ENCODE measurements at regions not wholly inside any gene's neighbourhood (a gene's known extent, or its start where the extent isn't known, plus 50 kb on each side); places are given as distances from the start of the nearest gene placed in this dataset.

DNA sequence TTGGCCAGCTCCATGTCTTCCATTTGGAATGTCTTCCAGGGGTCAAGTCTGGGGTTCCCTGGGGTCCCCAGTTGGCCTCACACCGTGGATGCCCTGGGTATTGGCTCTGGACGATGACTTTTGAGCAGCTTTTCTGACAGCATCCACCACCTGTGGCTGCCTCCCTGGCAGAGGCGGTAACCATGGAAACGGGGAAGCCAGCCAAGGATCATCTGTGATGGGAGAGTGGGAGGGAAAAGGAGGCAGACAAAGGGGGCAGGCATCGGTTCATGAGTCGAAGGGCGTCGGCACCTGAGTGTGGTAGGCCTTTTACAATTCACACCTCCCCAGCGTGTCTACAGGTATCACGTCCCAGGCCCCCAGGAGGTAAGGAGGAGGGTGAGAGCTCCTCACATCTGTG lies 152.2 kb downstream of the ASMT start:
- Histone ChIP-seq H3K36me3 (ENCODE audit: insufficient read depth, low read length) (no peaks in the 10 kb centered on the region), H3K27me3 (ENCODE audit: insufficient read depth, low read length) (no peaks in the 10 kb centered on the region), H3K79me2 (ENCODE audit: insufficient read depth, low read length) (no peaks in the 10 kb centered on the region), H3K27ac (ENCODE audit: low read depth, low read length) (no peak overlapping the region), H3K4me3 (ENCODE audit: insufficient read depth, low read length) (no peak overlapping the region), H2AFZ (ENCODE audit: low read length) (no peak overlapping the region), H4K20me1 (ENCODE audit: insufficient read depth, low read length) (no peaks in the 10 kb centered on the region), H3K9me3 (ENCODE audit: low read depth, low read length) (peaks cover 5% of the 10 kb centered on the region), H3K4me2 (ENCODE audit: insufficient read depth, low read length) (no peak overlapping the region), H3K4me1 (ENCODE audit: insufficient read depth, low read length) (no peaks in the 10 kb centered on the region)
- DNase-seq (ENCODE audit: insufficient read length, low spot score, missing footprints) = no peak
- TF ChIP-seq, protein P1, sequence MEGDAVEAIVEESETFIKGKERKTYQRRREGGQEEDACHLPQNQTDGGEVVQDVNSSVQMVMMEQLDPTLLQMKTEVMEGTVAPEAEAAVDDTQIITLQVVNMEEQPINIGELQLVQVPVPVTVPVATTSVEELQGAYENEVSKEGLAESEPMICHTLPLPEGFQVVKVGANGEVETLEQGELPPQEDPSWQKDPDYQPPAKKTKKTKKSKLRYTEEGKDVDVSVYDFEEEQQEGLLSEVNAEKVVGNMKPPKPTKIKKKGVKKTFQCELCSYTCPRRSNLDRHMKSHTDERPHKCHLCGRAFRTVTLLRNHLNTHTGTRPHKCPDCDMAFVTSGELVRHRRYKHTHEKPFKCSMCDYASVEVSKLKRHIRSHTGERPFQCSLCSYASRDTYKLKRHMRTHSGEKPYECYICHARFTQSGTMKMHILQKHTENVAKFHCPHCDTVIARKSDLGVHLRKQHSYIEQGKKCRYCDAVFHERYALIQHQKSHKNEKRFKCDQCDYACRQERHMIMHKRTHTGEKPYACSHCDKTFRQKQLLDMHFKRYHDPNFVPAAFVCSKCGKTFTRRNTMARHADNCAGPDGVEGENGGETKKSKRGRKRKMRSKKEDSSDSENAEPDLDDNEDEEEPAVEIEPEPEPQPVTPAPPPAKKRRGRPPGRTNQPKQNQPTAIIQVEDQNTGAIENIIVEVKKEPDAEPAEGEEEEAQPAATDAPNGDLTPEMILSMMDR (IDR thresholded peaks at IDR 0.05; ENCODE audit: extremely low read depth, low read depth, low read length) = no peak

DNA sequence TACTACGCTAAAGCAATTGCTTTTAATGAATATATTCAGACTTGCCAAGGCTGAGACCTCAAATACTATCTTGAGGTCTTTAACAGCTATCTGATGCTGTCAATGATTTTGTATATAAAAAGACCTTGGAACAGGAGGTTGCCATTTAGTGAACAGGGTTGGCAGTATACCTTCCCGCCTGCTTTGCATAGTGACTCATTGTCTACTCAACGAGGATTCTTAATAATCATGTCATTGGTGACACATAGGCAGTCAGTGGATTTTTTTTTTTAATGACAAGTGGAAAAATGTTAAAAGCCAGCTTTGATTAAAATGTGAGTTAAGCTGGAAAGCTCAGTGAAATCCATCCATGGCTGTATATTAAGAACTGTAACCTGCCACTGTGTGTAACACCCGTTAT lies 164.0 kb downstream of the ASMT start:
- no peak overlapping the region for H3K4me2 ChIP-seq (ENCODE audit: insufficient read depth, low read length)
- H3K79me2 ChIP-seq (ENCODE audit: insufficient read depth, low read length) = no peaks in the 10 kb centered on the region
- no peaks in the 10 kb centered on the region for H4K20me1 ChIP-seq (ENCODE audit: insufficient read depth, low read length)
- TF ChIP-seq, protein P1 (IDR thresholded peaks at IDR 0.05; ENCODE audit: extremely low read depth, low read depth, low read length) = no peak
- no peaks in the 10 kb centered on the region for H3K36me3 ChIP-seq (ENCODE audit: insufficient read depth, low read length)
- DNase-seq (ENCODE audit: insufficient read length, low spot score, missing footprints) = peak; percentile 58
- H3K27ac ChIP-seq (ENCODE audit: low read depth, low read length) = no peak overlapping the region
- H3K27me3 ChIP-seq (ENCODE audit: insufficient read depth, low read length) = no peaks in the 10 kb centered on the region
- no peak overlapping the region for H2AFZ ChIP-seq (ENCODE audit: low read length)
- H3K4me1 ChIP-seq (ENCODE audit: insufficient read depth, low read length) = no peaks in the 10 kb centered on the region
- no peaks in the 10 kb centered on the region for H3K9me3 ChIP-seq (ENCODE audit: low read depth, low read length)
- H3K4me3 ChIP-seq (ENCODE audit: insufficient read depth, low read length) = no peak overlapping the region

DNA sequence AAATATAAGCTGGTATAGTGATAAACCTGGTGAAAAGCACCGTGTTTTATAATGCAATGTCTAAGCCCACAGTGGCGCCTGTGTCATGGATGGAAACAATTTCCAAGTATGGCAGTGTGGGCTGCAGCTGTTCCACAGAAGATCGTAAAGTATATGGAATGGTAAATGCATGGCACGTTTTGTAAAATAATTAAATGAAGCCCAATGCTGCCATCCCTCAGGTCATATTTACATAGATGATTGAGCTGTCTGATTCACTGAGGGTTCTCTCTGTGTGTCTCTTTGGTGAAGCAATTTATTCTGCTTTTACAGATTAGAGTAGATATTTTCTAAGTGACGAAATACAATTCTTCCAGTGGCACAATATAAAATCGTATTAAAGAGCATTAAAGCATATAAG lies 164.8 kb downstream of the ASMT start:
- Histone ChIP-seq H3K36me3 (ENCODE audit: insufficient read depth, low read length) (no peaks in the 10 kb centered on the region), H3K27ac (ENCODE audit: low read depth, low read length) (no peak overlapping the region), H2AFZ (ENCODE audit: low read length) (no peak overlapping the region), H3K27me3 (ENCODE audit: insufficient read depth, low read length) (no peaks in the 10 kb centered on the region), H3K79me2 (ENCODE audit: insufficient read depth, low read length) (no peaks in the 10 kb centered on the region), H3K4me3 (ENCODE audit: insufficient read depth, low read length) (no peak overlapping the region), H3K4me1 (ENCODE audit: insufficient read depth, low read length) (no peaks in the 10 kb centered on the region), H3K4me2 (ENCODE audit: insufficient read depth, low read length) (no peak overlapping the region), H3K9me3 (ENCODE audit: low read depth, low read length) (no peaks in the 10 kb centered on the region), H4K20me1 (ENCODE audit: insufficient read depth, low read length) (no peaks in the 10 kb centered on the region)
- no peak for DNase-seq (ENCODE audit: insufficient read length, low spot score, missing footprints)
- TF ChIP-seq, protein P1 (IDR thresholded peaks at IDR 0.05; ENCODE audit: extremely low read depth, low read depth, low read length) = no peak

DNA sequence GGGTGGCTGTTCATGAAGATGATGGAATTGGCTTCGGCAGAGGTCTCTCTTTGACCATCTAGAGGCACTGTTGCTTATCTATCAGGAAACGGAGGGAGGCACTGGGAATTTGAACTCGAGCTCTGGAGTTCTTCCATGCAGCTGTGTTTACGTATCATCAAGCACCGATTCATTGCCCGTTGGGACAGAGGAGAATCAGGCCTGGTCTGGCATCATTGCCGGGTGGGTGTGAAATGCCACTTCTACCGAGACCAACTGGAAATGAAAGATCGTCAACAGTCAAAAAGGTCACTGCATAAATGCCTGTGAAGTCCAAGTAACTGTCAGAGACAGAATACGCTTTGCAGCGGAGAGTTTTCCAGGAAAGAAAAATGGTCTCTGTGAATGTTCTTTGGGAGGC lies 166.9 kb downstream of the ASMT start:
- Histone ChIP-seq H3K27ac (ENCODE audit: low read depth, low read length) (no peak overlapping the region), H2AFZ (ENCODE audit: low read length) (no peak overlapping the region), H3K9me3 (ENCODE audit: low read depth, low read length) (no peaks in the 10 kb centered on the region), H3K36me3 (ENCODE audit: insufficient read depth, low read length) (no peaks in the 10 kb centered on the region), H4K20me1 (ENCODE audit: insufficient read depth, low read length) (no peaks in the 10 kb centered on the region), H3K4me3 (ENCODE audit: insufficient read depth, low read length) (no peak overlapping the region), H3K79me2 (ENCODE audit: insufficient read depth, low read length) (no peaks in the 10 kb centered on the region), H3K4me2 (ENCODE audit: insufficient read depth, low read length) (no peak overlapping the region), H3K4me1 (ENCODE audit: insufficient read depth, low read length) (no peaks in the 10 kb centered on the region), H3K27me3 (ENCODE audit: insufficient read depth, low read length) (no peaks in the 10 kb centered on the region)
- TF ChIP-seq, protein P1 (IDR thresholded peaks at IDR 0.05; ENCODE audit: extremely low read depth, low read depth, low read length) = no peak
- DNase-seq (ENCODE audit: insufficient read length, low spot score, missing footprints) = no peak
